ENCODE measurements at regions not wholly inside any gene's neighbourhood (a gene's known extent, or its start where the extent isn't known, plus 50 kb on each side); places are given as distances from the start of the nearest gene placed in this dataset.

GRCh38 chr5:142508591-142508990, 177.3 kb downstream of the FGF1 start:
- H3K9me3 Mint-ChIP-seq (ENCODE audit: unreplicated experiment) = peaks cover 2% of the 10 kb centered on the region
- peaks cover 5% of the 10 kb centered on the region for H3K27me3 Mint-ChIP-seq (ENCODE audit: unreplicated experiment)
- H3K27ac Mint-ChIP-seq (ENCODE audit: unreplicated experiment) = peak overlapping the region; percentile 79
- peaks cover 4% of the 10 kb centered on the region for H3K36me3 Mint-ChIP-seq (ENCODE audit: unreplicated experiment)
- H3K4me1 Mint-ChIP-seq (ENCODE audit: low read depth, unreplicated experiment) = peaks cover 28% of the 10 kb centered on the region
- no peak for TF ChIP-seq CTCF (IDR thresholded peaks at IDR 0.05; ENCODE audit: partially characterized antibody, unreplicated experiment)
- no peak for DNase-seq
- H3K4me3 Mint-ChIP-seq (ENCODE audit: unreplicated experiment) = peak overlapping the region; percentile 27

GRCh38 chr5:142507531-142508372, 178.1 kb downstream of the FGF1 start:
- peak overlapping the region; percentile 27 for H3K4me3 Mint-ChIP-seq (ENCODE audit: unreplicated experiment)
- peaks cover 4% of the 10 kb centered on the region for H3K36me3 Mint-ChIP-seq (ENCODE audit: unreplicated experiment)
- H3K27ac Mint-ChIP-seq (ENCODE audit: unreplicated experiment) = peak overlapping the region; percentile 79
- no peak for DNase-seq
- H3K27me3 Mint-ChIP-seq (ENCODE audit: unreplicated experiment) = peaks cover 5% of the 10 kb centered on the region
- H3K9me3 Mint-ChIP-seq (ENCODE audit: unreplicated experiment) = peaks cover 2% of the 10 kb centered on the region
- peaks cover 26% of the 10 kb centered on the region for H3K4me1 Mint-ChIP-seq (ENCODE audit: low read depth, unreplicated experiment)
- TF ChIP-seq CTCF (IDR thresholded peaks at IDR 0.05; ENCODE audit: partially characterized antibody, unreplicated experiment) = no peak

GRCh38 chr5:142506756-142507155, 179.1 kb downstream of the FGF1 start:
- H3K27ac Mint-ChIP-seq (ENCODE audit: unreplicated experiment) = no peak overlapping the region

GRCh38 chr5:142506046-142506445, 179.8 kb downstream of the FGF1 start:
- Mint-ChIP-seq H3K27me3 (ENCODE audit: unreplicated experiment) (peaks cover 4% of the 10 kb centered on the region), H3K4me3 (ENCODE audit: unreplicated experiment) (no peak overlapping the region), H3K36me3 (ENCODE audit: unreplicated experiment) (peaks cover 4% of the 10 kb centered on the region), H3K4me1 (ENCODE audit: low read depth, unreplicated experiment) (peaks cover 22% of the 10 kb centered on the region), H3K9me3 (ENCODE audit: unreplicated experiment) (peaks cover 2% of the 10 kb centered on the region), H3K27ac (ENCODE audit: unreplicated experiment) (no peak overlapping the region)
- no peak for TF ChIP-seq CTCF (IDR thresholded peaks at IDR 0.05; ENCODE audit: partially characterized antibody, unreplicated experiment)
- no peak for DNase-seq

More at GRCh38 chr5:142506756-142507155, 179.1 kb downstream of the FGF1 start:
- H3K4me1 Mint-ChIP-seq (ENCODE audit: low read depth, unreplicated experiment) = peaks cover 24% of the 10 kb centered on the region
- DNase-seq = no peak
- TF ChIP-seq CTCF (IDR thresholded peaks at IDR 0.05; ENCODE audit: partially characterized antibody, unreplicated experiment) = no peak
- H3K9me3 Mint-ChIP-seq (ENCODE audit: unreplicated experiment) = peaks cover 2% of the 10 kb centered on the region
- peaks cover 4% of the 10 kb centered on the region for H3K36me3 Mint-ChIP-seq (ENCODE audit: unreplicated experiment)
- H3K27me3 Mint-ChIP-seq (ENCODE audit: unreplicated experiment) = peaks cover 4% of the 10 kb centered on the region
- H3K4me3 Mint-ChIP-seq (ENCODE audit: unreplicated experiment) = no peak overlapping the region

- H3K9me3 Mint-ChIP-seq (ENCODE audit: unreplicated experiment) = no peaks in the 10 kb centered on the region
- TF ChIP-seq CTCF (IDR thresholded peaks at IDR 0.05; ENCODE audit: partially characterized antibody, unreplicated experiment) = no peak
- H3K27ac Mint-ChIP-seq (ENCODE audit: unreplicated experiment) = no peak overlapping the region
- H3K4me1 Mint-ChIP-seq (ENCODE audit: low read depth, unreplicated experiment) = no peaks in the 10 kb centered on the region
- H3K36me3 Mint-ChIP-seq (ENCODE audit: unreplicated experiment) = no peaks in the 10 kb centered on the region
- no peak overlapping the region for H3K4me3 Mint-ChIP-seq (ENCODE audit: unreplicated experiment)
- no peak for DNase-seq
- H3K27me3 Mint-ChIP-seq (ENCODE audit: unreplicated experiment) = peaks cover 4% of the 10 kb centered on the region
These were observed 177.1 kb upstream of the SPRY4 start for GRCh38 chr5:142501890-142502289.
